ENCODE measurements at regions not wholly inside any gene's neighbourhood (a gene's known extent, or its start where the extent isn't known, plus 50 kb on each side); places are given as distances from the start of the nearest gene placed in this dataset.
A peak's percentile ranks its signal among the peaks of the same experiment; 100 is the strongest.

DNA sequence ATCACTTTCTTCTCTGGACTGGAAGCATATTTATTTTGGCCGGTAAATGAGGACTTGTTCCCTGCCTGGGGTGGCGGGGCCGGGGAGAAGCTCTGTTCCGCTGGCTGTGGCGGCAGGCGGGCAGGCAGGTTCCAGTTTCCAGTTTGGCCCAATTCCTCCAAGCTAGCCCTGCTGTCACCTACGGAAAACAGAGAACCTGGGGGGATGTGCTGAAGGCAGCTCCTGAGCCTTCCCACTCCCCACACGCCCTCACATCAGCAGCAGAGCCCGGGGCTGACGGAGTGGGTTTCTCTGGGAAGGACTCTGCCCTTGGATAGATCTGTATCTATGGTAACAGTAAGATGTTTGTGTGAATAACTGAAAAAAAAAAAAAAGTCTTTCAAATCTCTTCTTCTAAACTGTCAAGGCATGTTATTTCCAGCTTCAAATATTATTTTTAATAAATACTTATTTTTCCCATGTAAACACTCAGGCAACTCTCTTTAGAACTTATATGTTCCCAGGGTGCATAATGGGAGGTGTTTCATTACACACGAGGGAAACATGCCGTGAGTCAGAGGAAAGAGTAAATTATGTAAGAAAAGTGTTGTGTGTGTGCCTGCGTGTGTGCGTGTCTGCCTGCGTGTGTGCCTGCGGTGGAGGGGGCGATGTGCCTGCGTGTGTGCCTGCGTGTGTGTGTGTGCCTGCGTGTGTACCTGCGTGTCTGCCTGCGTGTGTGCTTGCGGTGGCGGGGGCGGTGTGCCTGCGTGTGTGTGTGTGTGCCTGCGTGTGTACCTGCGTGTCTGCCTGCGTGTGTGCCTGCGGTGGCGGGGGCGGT, 116.1 kb upstream of the ZNF516 start:
- TF ChIP-seq CREM (CRISPR knock-in tag; IDR thresholded peaks at IDR 0.05) (no peak), ZNF423 (CRISPR knock-in tag; IDR thresholded peaks at IDR 0.05) (no peak), NFYB (CRISPR knock-in tag; conservative IDR thresholded peaks at IDR 0.05; ENCODE audit: low read depth) (no peak), ZNF416 (CRISPR knock-in tag; IDR thresholded peaks at IDR 0.05) (no peak), TP53 (CRISPR knock-in tag; IDR thresholded peaks at IDR 0.05) (no peak), ETV6 (CRISPR knock-in tag; IDR thresholded peaks at IDR 0.05) (no peak), HMGA2 (CRISPR knock-in tag; IDR thresholded peaks at IDR 0.05) (no peak), ESRRA (CRISPR knock-in tag; IDR thresholded peaks at IDR 0.05; ENCODE audit: borderline replicate concordance) (no peak), MYBL2 (CRISPR knock-in tag; IDR thresholded peaks at IDR 0.05) (no peak)
- TF ChIP-seq, protein P1, sequence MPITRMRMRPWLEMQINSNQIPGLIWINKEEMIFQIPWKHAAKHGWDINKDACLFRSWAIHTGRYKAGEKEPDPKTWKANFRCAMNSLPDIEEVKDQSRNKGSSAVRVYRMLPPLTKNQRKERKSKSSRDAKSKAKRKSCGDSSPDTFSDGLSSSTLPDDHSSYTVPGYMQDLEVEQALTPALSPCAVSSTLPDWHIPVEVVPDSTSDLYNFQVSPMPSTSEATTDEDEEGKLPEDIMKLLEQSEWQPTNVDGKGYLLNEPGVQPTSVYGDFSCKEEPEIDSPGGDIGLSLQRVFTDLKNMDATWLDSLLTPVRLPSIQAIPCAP (CRISPR knock-in tag; IDR thresholded peaks at IDR 0.05) = no peak
- TF ChIP-seq, protein P2, sequence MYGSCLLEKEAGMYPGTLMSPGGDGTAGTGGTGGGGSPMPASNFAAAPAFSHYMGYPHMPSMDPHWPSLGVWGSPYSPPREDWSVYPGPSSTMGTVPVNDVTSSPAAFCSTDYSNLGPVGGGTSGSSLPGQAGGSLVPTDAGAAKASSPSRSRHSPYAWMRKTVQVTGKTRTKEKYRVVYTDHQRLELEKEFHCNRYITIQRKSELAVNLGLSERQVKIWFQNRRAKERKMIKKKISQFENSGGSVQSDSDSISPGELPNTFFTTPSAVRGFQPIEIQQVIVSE (CRISPR knock-in tag; IDR thresholded peaks at IDR 0.05; ENCODE audit: borderline replicate concordance) = no peak
- TF ChIP-seq, protein P3, sequence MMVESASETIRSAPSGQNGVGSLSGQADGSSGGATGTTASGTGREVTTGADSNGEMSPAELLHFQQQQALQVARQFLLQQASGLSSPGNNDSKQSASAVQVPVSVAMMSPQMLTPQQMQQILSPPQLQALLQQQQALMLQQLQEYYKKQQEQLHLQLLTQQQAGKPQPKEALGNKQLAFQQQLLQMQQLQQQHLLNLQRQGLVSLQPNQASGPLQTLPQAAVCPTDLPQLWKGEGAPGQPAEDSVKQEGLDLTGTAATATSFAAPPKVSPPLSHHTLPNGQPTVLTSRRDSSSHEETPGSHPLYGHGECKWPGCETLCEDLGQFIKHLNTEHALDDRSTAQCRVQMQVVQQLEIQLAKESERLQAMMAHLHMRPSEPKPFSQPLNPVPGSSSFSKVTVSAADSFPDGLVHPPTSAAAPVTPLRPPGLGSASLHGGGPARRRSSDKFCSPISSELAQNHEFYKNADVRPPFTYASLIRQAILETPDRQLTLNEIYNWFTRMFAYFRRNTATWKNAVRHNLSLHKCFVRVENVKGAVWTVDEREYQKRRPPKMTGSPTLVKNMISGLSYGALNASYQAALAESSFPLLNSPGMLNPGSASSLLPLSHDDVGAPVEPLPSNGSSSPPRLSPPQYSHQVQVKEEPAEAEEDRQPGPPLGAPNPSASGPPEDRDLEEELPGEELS (CRISPR knock-in tag; IDR thresholded peaks at IDR 0.05) = no peak
- ChIA-PET CTCF (interaction anchor here (0.7 to 1.2 kb wide), 3 partner anchors 9 to 47 kb away, joined by 3 to 10 read pairs (median 4); no protein-coding TSS in a partner anchor), POLR2A (interaction anchor here (1.0 kb wide), 1 partner anchor 10 kb away, joined by 3 read pairs; no protein-coding TSS in a partner anchor)
- Mint-ChIP-seq H3K4me3 (no peak overlapping the region), H3K36me3 (no peaks in the 10 kb centered on the region), H3K27ac (no peak overlapping the region), H3K9me3 (no peaks in the 10 kb centered on the region), H3K4me1 (peaks cover 18% of the 10 kb centered on the region), H3K27me3 (ENCODE audit: low read depth) (no peaks in the 10 kb centered on the region; the same call in 1 of the 2 replicates)
- DNase-seq (ENCODE audit: low spot score) (no peak), ATAC-seq (peak; percentile 28; the same call in 1 of the 2 replicates)

DNA sequence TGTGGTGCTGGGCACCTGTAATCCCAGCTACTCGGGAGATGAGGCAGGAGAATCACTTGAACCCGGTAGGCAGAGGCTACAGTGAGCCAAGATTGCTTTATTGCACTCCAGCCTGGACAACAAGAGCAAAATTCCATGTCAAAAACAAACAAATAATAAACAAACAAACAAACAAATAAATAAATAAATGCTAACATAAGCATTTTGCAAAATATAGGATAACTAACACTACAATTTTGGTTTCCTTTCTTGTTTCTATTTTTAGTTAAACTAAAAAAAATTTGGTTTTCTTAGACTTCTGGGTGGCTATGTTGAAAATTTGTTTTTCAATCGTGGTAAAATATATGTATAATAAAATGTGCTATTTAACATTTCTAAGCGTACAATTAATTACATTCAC, 115.0 kb upstream of the ZNF516 start:
- DNase-seq (ENCODE audit: low spot score) = no peak
- ATAC-seq = no peak
- H3K27me3 Mint-ChIP-seq (ENCODE audit: low read depth) = no peaks in the 10 kb centered on the region; the same call in 1 of the 2 replicates
- no peaks in the 10 kb centered on the region for H3K9me3 Mint-ChIP-seq
- no peak overlapping the region for H3K4me3 Mint-ChIP-seq
- CTCF ChIA-PET = no interaction called here
- TF ChIP-seq, protein P4, sequence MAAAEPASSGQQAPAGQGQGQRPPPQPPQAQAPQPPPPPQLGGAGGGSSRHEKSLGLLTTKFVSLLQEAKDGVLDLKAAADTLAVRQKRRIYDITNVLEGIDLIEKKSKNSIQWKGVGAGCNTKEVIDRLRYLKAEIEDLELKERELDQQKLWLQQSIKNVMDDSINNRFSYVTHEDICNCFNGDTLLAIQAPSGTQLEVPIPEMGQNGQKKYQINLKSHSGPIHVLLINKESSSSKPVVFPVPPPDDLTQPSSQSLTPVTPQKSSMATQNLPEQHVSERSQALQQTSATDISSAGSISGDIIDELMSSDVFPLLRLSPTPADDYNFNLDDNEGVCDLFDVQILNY (CRISPR knock-in tag; IDR thresholded peaks at IDR 0.05) = no peak
- no peak for TF ChIP-seq MYBL2 (CRISPR knock-in tag; IDR thresholded peaks at IDR 0.05)
- TF ChIP-seq OVOL2 (CRISPR knock-in tag; IDR thresholded peaks at IDR 0.05; ENCODE audit: borderline replicate concordance) = no peak
- no peak for TF ChIP-seq KAT7 (CRISPR knock-in tag; IDR thresholded peaks at IDR 0.05; ENCODE audit: borderline replicate concordance)
- no peak for TF ChIP-seq FOXK1 (CRISPR knock-in tag; IDR thresholded peaks at IDR 0.05)
- no peak for TF ChIP-seq PRRX2 (CRISPR knock-in tag; IDR thresholded peaks at IDR 0.05)
- TF ChIP-seq, protein P5, sequence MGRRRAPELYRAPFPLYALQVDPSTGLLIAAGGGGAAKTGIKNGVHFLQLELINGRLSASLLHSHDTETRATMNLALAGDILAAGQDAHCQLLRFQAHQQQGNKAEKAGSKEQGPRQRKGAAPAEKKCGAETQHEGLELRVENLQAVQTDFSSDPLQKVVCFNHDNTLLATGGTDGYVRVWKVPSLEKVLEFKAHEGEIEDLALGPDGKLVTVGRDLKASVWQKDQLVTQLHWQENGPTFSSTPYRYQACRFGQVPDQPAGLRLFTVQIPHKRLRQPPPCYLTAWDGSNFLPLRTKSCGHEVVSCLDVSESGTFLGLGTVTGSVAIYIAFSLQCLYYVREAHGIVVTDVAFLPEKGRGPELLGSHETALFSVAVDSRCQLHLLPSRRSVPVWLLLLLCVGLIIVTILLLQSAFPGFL (CRISPR knock-in tag; IDR thresholded peaks at IDR 0.05; ENCODE audit: borderline replicate concordance) = no peak
- TF ChIP-seq ZNF317 (CRISPR knock-in tag; IDR thresholded peaks at IDR 0.05; ENCODE audit: borderline replicate concordance, low read depth) = no peak
- TF ChIP-seq SMAD4 (CRISPR knock-in tag; IDR thresholded peaks at IDR 0.05) = no peak
- TF ChIP-seq, protein P6, sequence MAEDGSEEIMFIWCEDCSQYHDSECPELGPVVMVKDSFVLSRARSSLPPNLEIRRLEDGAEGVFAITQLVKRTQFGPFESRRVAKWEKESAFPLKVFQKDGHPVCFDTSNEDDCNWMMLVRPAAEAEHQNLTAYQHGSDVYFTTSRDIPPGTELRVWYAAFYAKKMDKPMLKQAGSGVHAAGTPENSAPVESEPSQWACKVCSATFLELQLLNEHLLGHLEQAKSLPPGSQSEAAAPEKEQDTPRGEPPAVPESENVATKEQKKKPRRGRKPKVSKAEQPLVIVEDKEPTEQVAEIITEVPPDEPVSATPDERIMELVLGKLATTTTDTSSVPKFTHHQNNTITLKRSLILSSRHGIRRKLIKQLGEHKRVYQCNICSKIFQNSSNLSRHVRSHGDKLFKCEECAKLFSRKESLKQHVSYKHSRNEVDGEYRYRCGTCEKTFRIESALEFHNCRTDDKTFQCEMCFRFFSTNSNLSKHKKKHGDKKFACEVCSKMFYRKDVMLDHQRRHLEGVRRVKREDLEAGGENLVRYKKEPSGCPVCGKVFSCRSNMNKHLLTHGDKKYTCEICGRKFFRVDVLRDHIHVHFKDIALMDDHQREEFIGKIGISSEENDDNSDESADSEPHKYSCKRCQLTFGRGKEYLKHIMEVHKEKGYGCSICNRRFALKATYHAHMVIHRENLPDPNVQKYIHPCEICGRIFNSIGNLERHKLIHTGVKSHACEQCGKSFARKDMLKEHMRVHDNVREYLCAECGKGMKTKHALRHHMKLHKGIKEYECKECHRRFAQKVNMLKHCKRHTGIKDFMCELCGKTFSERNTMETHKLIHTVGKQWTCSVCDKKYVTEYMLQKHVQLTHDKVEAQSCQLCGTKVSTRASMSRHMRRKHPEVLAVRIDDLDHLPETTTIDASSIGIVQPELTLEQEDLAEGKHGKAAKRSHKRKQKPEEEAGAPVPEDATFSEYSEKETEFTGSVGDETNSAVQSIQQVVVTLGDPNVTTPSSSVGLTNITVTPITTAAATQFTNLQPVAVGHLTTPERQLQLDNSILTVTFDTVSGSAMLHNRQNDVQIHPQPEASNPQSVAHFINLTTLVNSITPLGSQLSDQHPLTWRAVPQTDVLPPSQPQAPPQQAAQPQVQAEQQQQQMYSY (CRISPR knock-in tag; IDR thresholded peaks at IDR 0.05) = no peak
- TF ChIP-seq MXD4 (CRISPR knock-in tag; IDR thresholded peaks at IDR 0.05; ENCODE audit: borderline replicate concordance) = no peak
- H3K4me1 Mint-ChIP-seq = peaks cover 7% of the 10 kb centered on the region; the same call in 1 of the 2 replicates
- POLR2A ChIA-PET = interaction anchor here (1.0 kb wide), 1 partner anchor 12 kb away, joined by 3 read pairs; no protein-coding TSS in a partner anchor
- H3K36me3 Mint-ChIP-seq = no peaks in the 10 kb centered on the region
- no peak overlapping the region for H3K27ac Mint-ChIP-seq
